Activated naive CD8-positive, alpha-beta T cell treated with anti-CD3 and anti-CD28 coated beads, Interleukin-2, amount 50 U/mL, for 24 hours (primary cell): ENCODE measurements at regions not wholly inside any gene's neighbourhood (a gene's known extent, or its start where the extent isn't known, plus 50 kb on each side); places are given as distances from the start of the nearest gene placed in this dataset.
"Not testable (repeated sequence)": the region's sequence is repeated elsewhere in the genome, so short reads cannot be mapped to it uniquely, and the experiment has no call there.

ENCODE experiments used
- ATAC-seq: fragments of 150-1000 bp; cut with Tn5 transposase; one replicate; pipeline ENCODE4 v1.10.0; 2021
- DNase-seq: peaks from one replicate; pipeline ENCODE4 v3.0.0; 2021
- H3K27ac Mint-ChIP-seq: one replicate; pipeline ENCODE4 v1.8.0; 2021; ENCODE audit warnings: mild to moderate bottlenecking, mixed read lengths
- H3K27me3 Mint-ChIP-seq: one replicate; pipeline ENCODE4 v1.8.0; 2021; ENCODE audit warnings: mixed read lengths
- H3K36me3 Mint-ChIP-seq: one replicate; pipeline ENCODE4 v1.8.0; 2021; ENCODE audit warnings: low read depth, mixed read lengths
- H3K4me1 Mint-ChIP-seq: one replicate; pipeline ENCODE4 v1.8.0; 2021; ENCODE audit warnings: mixed read lengths
- H3K4me3 Mint-ChIP-seq: one replicate; pipeline ENCODE4 v1.8.0; 2021; ENCODE audit warnings: mild to moderate bottlenecking, moderate library complexity, mixed read lengths
- H3K9me3 Mint-ChIP-seq: one replicate; pipeline ENCODE4 v1.8.0; 2021; ENCODE audit warnings: mixed read lengths

GRCh38 chr5:53241572-53241971 lies 132.0 kb upstream of the MOCS2 start:
- Mint-ChIP-seq H3K27me3 (peaks cover 2% of the 10 kb centered on the region), H3K4me3 (no peak overlapping the region), H3K4me1 (no peaks in the 10 kb centered on the region), H3K36me3 (no peaks in the 10 kb centered on the region), H3K9me3 (no peaks in the 10 kb centered on the region), H3K27ac (no peak overlapping the region)
- DNase-seq = no peak
- ATAC-seq = no peak

GRCh38 chr5:53243403-53243802 lies 133.8 kb upstream of the MOCS2 start:
- no peak for ATAC-seq
- no peak overlapping the region for H3K27ac Mint-ChIP-seq
- H3K9me3 Mint-ChIP-seq = no peaks in the 10 kb centered on the region
- peaks cover 2% of the 10 kb centered on the region for H3K27me3 Mint-ChIP-seq
- no peak overlapping the region for H3K4me3 Mint-ChIP-seq
- H3K36me3 Mint-ChIP-seq = no peaks in the 10 kb centered on the region
- H3K4me1 Mint-ChIP-seq = no peaks in the 10 kb centered on the region
- DNase-seq = no peak

- Mint-ChIP-seq H3K27ac (no peak overlapping the region), H3K4me1 (no peaks in the 10 kb centered on the region), H3K27me3 (no peaks in the 10 kb centered on the region), H3K4me3 (no peak overlapping the region), H3K9me3 (no peaks in the 10 kb centered on the region), H3K36me3 (no peaks in the 10 kb centered on the region)
- no peak for DNase-seq
- no peak for ATAC-seq
Observed at GRCh38 chr5:53246042-53246836, 136.7 kb upstream of the MOCS2 start.

- Mint-ChIP-seq H3K27me3 (peaks cover 2% of the 10 kb centered on the region), H3K36me3 (no peaks in the 10 kb centered on the region), H3K4me3 (no peak overlapping the region), H3K4me1 (peaks cover 2% of the 10 kb centered on the region), H3K9me3 (no peaks in the 10 kb centered on the region), H3K27ac (no peak overlapping the region)
- no peak for DNase-seq
- no peak for ATAC-seq
Observed at GRCh38 chr5:53249529-53250200, 140.1 kb upstream of the MOCS2 start.

- H3K4me1 Mint-ChIP-seq = peaks cover 2% of the 10 kb centered on the region
- DNase-seq = no peak
- H3K36me3 Mint-ChIP-seq = no peaks in the 10 kb centered on the region
- H3K27me3 Mint-ChIP-seq = peaks cover 2% of the 10 kb centered on the region
- no peak overlapping the region for H3K27ac Mint-ChIP-seq
- no peak overlapping the region for H3K4me3 Mint-ChIP-seq
- no peaks in the 10 kb centered on the region for H3K9me3 Mint-ChIP-seq
- ATAC-seq = no peak
Observed at GRCh38 chr5:53250201-53250550, 140.6 kb upstream of the MOCS2 start.

- no peaks in the 10 kb centered on the region for H3K9me3 Mint-ChIP-seq
- peaks cover 2% of the 10 kb centered on the region for H3K4me1 Mint-ChIP-seq
- ATAC-seq (peak; percentile 20), DNase-seq (no peak)
- no peak overlapping the region for H3K4me3 Mint-ChIP-seq
- peaks cover 5% of the 10 kb centered on the region for H3K27me3 Mint-ChIP-seq
- H3K36me3 Mint-ChIP-seq = no peaks in the 10 kb centered on the region
- no peak overlapping the region for H3K27ac Mint-ChIP-seq
Observed at GRCh38 chr5:53253421-53253871, 143.9 kb upstream of the MOCS2 start.

- peaks cover 2% of the 10 kb centered on the region for H3K4me1 Mint-ChIP-seq
- H3K36me3 Mint-ChIP-seq = no peaks in the 10 kb centered on the region
- H3K9me3 Mint-ChIP-seq = no peaks in the 10 kb centered on the region
- ATAC-seq = no peak
- no peak overlapping the region for H3K27ac Mint-ChIP-seq
- DNase-seq = no peak
- no peak overlapping the region for H3K4me3 Mint-ChIP-seq
- peaks cover 5% of the 10 kb centered on the region for H3K27me3 Mint-ChIP-seq
Observed at GRCh38 chr5:53256746-53257145, 147.2 kb upstream of the MOCS2 start.

GRCh38 chr5:53257806-53258373 lies 148.3 kb upstream of the MOCS2 start:
- ATAC-seq = no peak
- peaks cover 5% of the 10 kb centered on the region for H3K27me3 Mint-ChIP-seq
- no peak overlapping the region for H3K4me3 Mint-ChIP-seq
- no peaks in the 10 kb centered on the region for H3K36me3 Mint-ChIP-seq
- H3K4me1 Mint-ChIP-seq = peaks cover 2% of the 10 kb centered on the region
- H3K27ac Mint-ChIP-seq = no peak overlapping the region
- DNase-seq = no peak
- no peaks in the 10 kb centered on the region for H3K9me3 Mint-ChIP-seq

GRCh38 chr5:53259176-53259575 lies 149.6 kb upstream of the MOCS2 start:
- no peak overlapping the region for H3K27ac Mint-ChIP-seq
- no peaks in the 10 kb centered on the region for H3K4me1 Mint-ChIP-seq
- ATAC-seq = no peak
- H3K9me3 Mint-ChIP-seq = no peaks in the 10 kb centered on the region
- no peak for DNase-seq
- H3K27me3 Mint-ChIP-seq = peaks cover 4% of the 10 kb centered on the region
- H3K4me3 Mint-ChIP-seq = no peak overlapping the region
- H3K36me3 Mint-ChIP-seq = no peaks in the 10 kb centered on the region

GRCh38 chr5:53260446-53260845 lies 150.9 kb upstream of the MOCS2 start:
- H3K27ac Mint-ChIP-seq = no peak overlapping the region
- no peak overlapping the region for H3K4me3 Mint-ChIP-seq
- no peaks in the 10 kb centered on the region for H3K4me1 Mint-ChIP-seq
- no peaks in the 10 kb centered on the region for H3K36me3 Mint-ChIP-seq
- DNase-seq (no peak), ATAC-seq (no peak)
- H3K27me3 Mint-ChIP-seq = peaks cover 4% of the 10 kb centered on the region
- H3K9me3 Mint-ChIP-seq = no peaks in the 10 kb centered on the region

GRCh38 chr5:53261245-53261644 lies 151.7 kb upstream of the MOCS2 start:
- peaks cover 4% of the 10 kb centered on the region for H3K27me3 Mint-ChIP-seq
- ATAC-seq = no peak

GRCh38 chr5:53262348-53262970 lies 152.9 kb upstream of the MOCS2 start:
- H3K4me3 Mint-ChIP-seq = no peak overlapping the region
- peaks cover under 1% of the 10 kb centered on the region for H3K9me3 Mint-ChIP-seq
- H3K4me1 Mint-ChIP-seq = no peaks in the 10 kb centered on the region
- peaks cover 3% of the 10 kb centered on the region for H3K27me3 Mint-ChIP-seq
- H3K36me3 Mint-ChIP-seq = no peaks in the 10 kb centered on the region
- DNase-seq (no peak), ATAC-seq (no peak)
- H3K27ac Mint-ChIP-seq = no peak overlapping the region

More at GRCh38 chr5:53261245-53261644, 151.7 kb upstream of the MOCS2 start:
- Mint-ChIP-seq H3K36me3 (no peaks in the 10 kb centered on the region), H3K4me1 (no peaks in the 10 kb centered on the region), H3K4me3 (no peak overlapping the region), H3K27ac (no peak overlapping the region), H3K9me3 (no peaks in the 10 kb centered on the region)
- DNase-seq = no peak

GRCh38 chr5:53263151-53263550 lies 153.6 kb upstream of the MOCS2 start:
- no peak overlapping the region for H3K4me3 Mint-ChIP-seq

GRCh38 chr5:53265043-53265442 lies 155.5 kb upstream of the MOCS2 start:
- Mint-ChIP-seq H3K4me3 (no peak overlapping the region), H3K36me3 (no peaks in the 10 kb centered on the region), H3K9me3 (peaks cover 11% of the 10 kb centered on the region), H3K27me3 (peaks cover 6% of the 10 kb centered on the region), H3K4me1 (no peaks in the 10 kb centered on the region), H3K27ac (no peak overlapping the region)
- no peak for ATAC-seq
- no peak for DNase-seq

More at GRCh38 chr5:53263151-53263550, 153.6 kb upstream of the MOCS2 start:
- Mint-ChIP-seq H3K27me3 (peaks cover 6% of the 10 kb centered on the region), H3K27ac (no peak overlapping the region), H3K4me1 (no peaks in the 10 kb centered on the region), H3K9me3 (peaks cover 5% of the 10 kb centered on the region), H3K36me3 (no peaks in the 10 kb centered on the region)
- no peak for DNase-seq
- no peak for ATAC-seq

GRCh38 chr5:53268241-53268640 lies 158.7 kb upstream of the MOCS2 start:
- not testable (repeated sequence) for H3K4me1 Mint-ChIP-seq, DNase-seq, H3K27me3 Mint-ChIP-seq, H3K36me3 Mint-ChIP-seq, H3K4me3 Mint-ChIP-seq, H3K27ac Mint-ChIP-seq, ATAC-seq
- H3K9me3 Mint-ChIP-seq = peaks cover 11% of the 10 kb centered on the region
